Iris pigment epithelial cell (primary cell): ENCODE measurements at regions not wholly inside any gene's neighbourhood (a gene's known extent, or its start where the extent isn't known, plus 50 kb on each side); places are given as distances from the start of the nearest gene placed in this dataset.
A peak's percentile ranks its signal among the peaks of the same experiment; 100 is the strongest.
"Not testable (repeated sequence)": the region's sequence is repeated elsewhere in the genome, so short reads cannot be mapped to it uniquely, and the experiment has no call there.

Source experiments
- DNase-seq: peaks from one replicate; pipeline ENCODE4 v3.0.0-alpha.2; 2011; ENCODE audit warnings: low read depth

- DNase-seq = no peak
Observed at GRCh38 chr5:124176692-124177091, 569.7 kb downstream of the ZNF608 start.

- no peak for DNase-seq
Observed at GRCh38 chr5:124173386-124173785, 573.1 kb downstream of the ZNF608 start.

- DNase-seq = no peak
Observed at GRCh38 chr5:124172389-124173003, 573.9 kb downstream of the ZNF608 start.

- DNase-seq = not testable (repeated sequence)
Observed at GRCh38 chr5:124168093-124168492, 578.3 kb downstream of the ZNF608 start.

- DNase-seq = peak; percentile 13
Observed at GRCh38 chr5:124162767-124163532, 583.5 kb downstream of the ZNF608 start.

GRCh38 chr5:124161266-124161665 is 585.2 kb downstream of the ZNF608 start:
- no peak for DNase-seq

- no peak for DNase-seq
Observed at GRCh38 chr5:124160265-124160664, 586.2 kb downstream of the ZNF608 start.

GRCh38 chr5:124157320-124157719 is 589.1 kb downstream of the ZNF608 start:
- DNase-seq = no peak

- DNase-seq = peak; percentile 35
Observed at GRCh38 chr5:124156415-124156996, 589.9 kb downstream of the ZNF608 start.

GRCh38 chr5:124154714-124155113 is 591.7 kb downstream of the ZNF608 start:
- no peak for DNase-seq

GRCh38 chr5:124153588-124153987 is 592.9 kb downstream of the ZNF608 start:
- DNase-seq = no peak

GRCh38 chr5:124148574-124148973 is 597.9 kb downstream of the ZNF608 start:
- DNase-seq = no peak

GRCh38 chr5:124140060-124140459 is 606.4 kb downstream of the ZNF608 start:
- DNase-seq = no peak

- DNase-seq = no peak
Observed at GRCh38 chr5:124139477-124139876, 607.0 kb downstream of the ZNF608 start.

GRCh38 chr5:124136609-124137008 is 609.8 kb downstream of the ZNF608 start:
- no peak for DNase-seq

GRCh38 chr5:124134941-124135340 is 611.5 kb downstream of the ZNF608 start:
- DNase-seq = no peak

- no peak for DNase-seq
Observed at GRCh38 chr5:124133406-124133805, 613.0 kb downstream of the ZNF608 start.

GRCh38 chr5:124132843-124133242 is 613.6 kb downstream of the ZNF608 start:
- DNase-seq = no peak

- DNase-seq = no peak
Observed at GRCh38 chr5:124131466-124131865, 615.0 kb downstream of the ZNF608 start.

GRCh38 chr5:124130816-124131215 is 615.6 kb downstream of the ZNF608 start:
- no peak for DNase-seq

- no peak for DNase-seq
Observed at GRCh38 chr5:124128867-124129266, 616.9 kb downstream of the CSNK1G3 start.

GRCh38 chr5:124126504-124127217 is 614.7 kb downstream of the CSNK1G3 start:
- DNase-seq = no peak
